ENCODE measurements at regions not wholly inside any gene's neighbourhood (a gene's known extent, or its start where the extent isn't known, plus 50 kb on each side); places are given as distances from the start of the nearest gene placed in this dataset.

DNA sequence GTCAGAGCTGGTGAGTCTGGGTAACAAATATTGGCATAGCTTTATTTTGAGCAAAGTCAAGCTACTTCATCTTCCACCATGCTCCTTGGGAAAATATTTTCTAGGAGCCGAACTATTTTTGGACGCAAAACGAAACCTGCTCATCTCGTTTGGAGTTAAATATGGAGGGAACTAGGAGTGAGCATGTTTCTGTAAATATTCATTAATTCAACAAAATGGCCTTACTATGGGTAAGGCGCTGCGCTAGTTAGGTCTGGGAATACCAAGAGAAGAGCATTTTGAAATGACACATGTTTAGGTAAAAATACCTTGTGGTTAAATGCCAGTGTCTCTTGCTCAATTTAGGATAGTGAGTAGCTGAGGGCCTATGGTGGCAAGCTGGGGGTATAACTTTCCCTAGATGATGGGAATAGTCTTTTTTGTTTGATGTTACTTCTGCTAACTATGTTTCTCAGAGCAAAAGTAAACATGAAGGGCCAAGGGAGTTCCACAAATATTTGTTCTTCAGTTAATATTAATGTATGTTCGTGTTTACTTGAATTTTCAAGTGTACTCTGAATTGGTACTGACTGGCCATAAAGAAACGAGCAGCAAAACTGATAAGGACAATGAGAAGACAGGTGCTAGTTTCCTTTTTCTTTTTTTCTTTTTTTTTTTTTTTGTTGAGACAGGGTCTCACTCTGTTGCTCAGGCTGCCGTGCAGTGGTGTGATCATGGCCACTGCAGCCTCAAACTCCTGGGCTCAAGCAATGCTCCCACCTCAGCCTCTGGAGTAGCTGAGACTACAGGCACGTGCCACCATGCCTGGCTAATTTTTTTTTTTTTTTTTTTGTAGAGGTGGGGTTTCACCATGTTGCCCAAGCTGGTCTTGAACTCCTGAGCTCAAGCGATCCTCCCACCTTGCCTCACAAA lies 77.7 kb downstream of the MAP1LC3B2 start:
- TF ChIP-seq, protein P1, sequence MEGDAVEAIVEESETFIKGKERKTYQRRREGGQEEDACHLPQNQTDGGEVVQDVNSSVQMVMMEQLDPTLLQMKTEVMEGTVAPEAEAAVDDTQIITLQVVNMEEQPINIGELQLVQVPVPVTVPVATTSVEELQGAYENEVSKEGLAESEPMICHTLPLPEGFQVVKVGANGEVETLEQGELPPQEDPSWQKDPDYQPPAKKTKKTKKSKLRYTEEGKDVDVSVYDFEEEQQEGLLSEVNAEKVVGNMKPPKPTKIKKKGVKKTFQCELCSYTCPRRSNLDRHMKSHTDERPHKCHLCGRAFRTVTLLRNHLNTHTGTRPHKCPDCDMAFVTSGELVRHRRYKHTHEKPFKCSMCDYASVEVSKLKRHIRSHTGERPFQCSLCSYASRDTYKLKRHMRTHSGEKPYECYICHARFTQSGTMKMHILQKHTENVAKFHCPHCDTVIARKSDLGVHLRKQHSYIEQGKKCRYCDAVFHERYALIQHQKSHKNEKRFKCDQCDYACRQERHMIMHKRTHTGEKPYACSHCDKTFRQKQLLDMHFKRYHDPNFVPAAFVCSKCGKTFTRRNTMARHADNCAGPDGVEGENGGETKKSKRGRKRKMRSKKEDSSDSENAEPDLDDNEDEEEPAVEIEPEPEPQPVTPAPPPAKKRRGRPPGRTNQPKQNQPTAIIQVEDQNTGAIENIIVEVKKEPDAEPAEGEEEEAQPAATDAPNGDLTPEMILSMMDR (IDR thresholded peaks at IDR 0.05; ENCODE audit: poor library complexity), result no peak
- TF ChIP-seq EZH2phosphoT487 (IDR thresholded peaks at IDR 0.05; ENCODE audit: low read depth, severe bottlenecking, unreplicated experiment), result peak; percentile 68
- TF ChIP-seq EZH2 (IDR thresholded peaks at IDR 0.05; ENCODE audit: borderline replicate concordance), result no peak

Data from hepatocyte (in vitro differentiated cells).